ENCODE measurements at regions not wholly inside any gene's neighbourhood (a gene's known extent, or its start where the extent isn't known, plus 50 kb on each side); places are given as distances from the start of the nearest gene placed in this dataset.

GRCh38 chr3:13707456-13707855 lies 158.5 kb downstream of the FBLN2 start:
- CTCF ChIA-PET = no interaction called here
- DNase-seq = no peak
- no peak for ATAC-seq
- no peak overlapping the region for H3K27ac Mint-ChIP-seq
- POLR2A ChIA-PET = no interaction called here
- no peak for TF ChIP-seq CTCF (IDR thresholded peaks at IDR 0.05)
- H3K36me3 Mint-ChIP-seq (ENCODE audit: low read depth) = peaks cover 2% of the 10 kb centered on the region
- peaks cover 24% of the 10 kb centered on the region for H3K27me3 Mint-ChIP-seq
- peaks cover 48% of the 10 kb centered on the region for H3K9me3 Mint-ChIP-seq
- no peak overlapping the region for H3K4me3 Mint-ChIP-seq
- intact Hi-C loops (cut with micrococcal nuclease) = no loop called here
- no peaks in the 10 kb centered on the region for H3K4me1 Mint-ChIP-seq (ENCODE audit: low read depth)

GRCh38 chr3:13706886-13707285 lies 158.0 kb downstream of the FBLN2 start:
- ChIA-PET POLR2A (no interaction called here), CTCF (no interaction called here)
- Mint-ChIP-seq H3K36me3 (ENCODE audit: low read depth) (peaks cover 2% of the 10 kb centered on the region), H3K27ac (no peak overlapping the region), H3K9me3 (peaks cover 48% of the 10 kb centered on the region), H3K27me3 (peaks cover 24% of the 10 kb centered on the region), H3K4me3 (no peak overlapping the region), H3K4me1 (ENCODE audit: low read depth) (no peaks in the 10 kb centered on the region)
- intact Hi-C loops (cut with micrococcal nuclease) = no loop called here
- no peak for TF ChIP-seq CTCF (IDR thresholded peaks at IDR 0.05)
- ATAC-seq (no peak), DNase-seq (no peak)

- no peak for TF ChIP-seq CTCF (IDR thresholded peaks at IDR 0.05)
- peaks cover 24% of the 10 kb centered on the region for H3K27me3 Mint-ChIP-seq
- H3K4me3 Mint-ChIP-seq = no peak overlapping the region
- H3K27ac Mint-ChIP-seq = no peak overlapping the region
- CTCF ChIA-PET = no interaction called here
- ATAC-seq (no peak), DNase-seq (no peak)
- intact Hi-C loops (cut with micrococcal nuclease) = no loop called here
- peaks cover 2% of the 10 kb centered on the region for H3K36me3 Mint-ChIP-seq (ENCODE audit: low read depth)
- no peaks in the 10 kb centered on the region for H3K4me1 Mint-ChIP-seq (ENCODE audit: low read depth)
- POLR2A ChIA-PET = no interaction called here
- H3K9me3 Mint-ChIP-seq = peaks cover 47% of the 10 kb centered on the region
Measured at GRCh38 chr3:13706451-13706850, 157.5 kb downstream of the FBLN2 start.

- ATAC-seq (no peak), DNase-seq (no peak)
- Mint-ChIP-seq H3K27ac (no peak overlapping the region), H3K4me1 (ENCODE audit: low read depth) (no peaks in the 10 kb centered on the region), H3K27me3 (peaks cover 24% of the 10 kb centered on the region), H3K4me3 (no peak overlapping the region), H3K36me3 (ENCODE audit: low read depth) (peaks cover 2% of the 10 kb centered on the region), H3K9me3 (peaks cover 44% of the 10 kb centered on the region)
- no peak for TF ChIP-seq CTCF (IDR thresholded peaks at IDR 0.05)
- POLR2A ChIA-PET = no interaction called here
- intact Hi-C loops (cut with micrococcal nuclease) = no loop called here
- CTCF ChIA-PET = no interaction called here
Measured at GRCh38 chr3:13705702-13706280, 156.9 kb downstream of the FBLN2 start.

- DNase-seq (no peak), ATAC-seq (no peak)
- Mint-ChIP-seq H3K27ac (no peak overlapping the region), H3K27me3 (peaks cover 24% of the 10 kb centered on the region), H3K4me1 (ENCODE audit: low read depth) (no peaks in the 10 kb centered on the region), H3K9me3 (peaks cover 44% of the 10 kb centered on the region), H3K4me3 (no peak overlapping the region), H3K36me3 (ENCODE audit: low read depth) (peaks cover 2% of the 10 kb centered on the region)
- intact Hi-C loops (cut with micrococcal nuclease) = no loop called here
- TF ChIP-seq CTCF (IDR thresholded peaks at IDR 0.05) = no peak
- ChIA-PET POLR2A (no interaction called here), CTCF (no interaction called here)
Measured at GRCh38 chr3:13705051-13705450, 156.1 kb downstream of the FBLN2 start.
